HG03066 (cell line): ENCODE measurements at regions not wholly inside any gene's neighbourhood (a gene's known extent, or its start where the extent isn't known, plus 50 kb on each side); places are given as distances from the start of the nearest gene placed in this dataset.

Experiments used
- ATAC-seq: cut with Tn5 transposase; IDR thresholded peaks from one replicate; pipeline ENCODE4 v1.9.1; 2021; ENCODE audit warnings: low read depth; ENCODE audit not compliant: unreplicated experiment

DNA sequence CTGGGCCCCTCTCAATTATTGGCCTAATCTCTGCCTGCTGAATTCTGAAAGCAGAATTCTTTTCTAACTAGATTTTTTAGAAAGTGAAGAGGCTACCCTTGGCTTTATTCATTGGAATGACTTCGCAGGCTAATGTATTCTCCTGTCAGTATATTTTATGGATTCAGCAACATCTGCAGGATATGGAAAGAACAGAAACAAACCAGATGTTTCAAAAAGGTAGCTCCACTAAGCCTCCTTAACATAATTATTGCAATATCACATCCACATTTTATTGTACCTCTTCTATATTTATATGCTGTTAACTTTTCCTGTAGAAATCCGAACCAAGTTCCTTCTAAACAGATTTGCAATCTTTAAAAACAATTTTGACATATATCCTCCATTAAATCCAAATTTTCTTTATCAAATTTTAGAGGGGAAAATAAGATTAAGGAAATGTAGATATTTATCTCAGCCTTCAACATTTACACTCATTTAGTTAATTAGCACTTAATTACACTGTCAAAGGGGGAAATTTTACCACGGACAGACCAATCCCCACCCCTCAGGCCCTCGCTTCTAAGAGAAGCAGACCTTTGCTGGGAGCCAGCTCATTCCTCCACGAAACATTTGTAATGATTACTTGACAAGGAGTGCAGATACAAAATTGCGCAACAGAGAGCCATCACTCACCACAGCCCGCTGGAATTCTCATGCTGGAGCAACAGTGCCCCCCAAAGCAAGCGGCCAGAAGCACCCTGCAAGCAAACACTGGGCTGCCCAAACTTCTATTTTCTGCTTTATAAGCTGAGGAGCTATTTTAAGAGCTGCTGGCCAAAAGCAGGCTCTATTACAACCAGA lies 253.4 kb downstream of the ETAA1 start:
- no peak for ATAC-seq

GRCh38 chr2:67651565-67651964 lies 254.4 kb downstream of the ETAA1 start:
- no peak for ATAC-seq

DNA sequence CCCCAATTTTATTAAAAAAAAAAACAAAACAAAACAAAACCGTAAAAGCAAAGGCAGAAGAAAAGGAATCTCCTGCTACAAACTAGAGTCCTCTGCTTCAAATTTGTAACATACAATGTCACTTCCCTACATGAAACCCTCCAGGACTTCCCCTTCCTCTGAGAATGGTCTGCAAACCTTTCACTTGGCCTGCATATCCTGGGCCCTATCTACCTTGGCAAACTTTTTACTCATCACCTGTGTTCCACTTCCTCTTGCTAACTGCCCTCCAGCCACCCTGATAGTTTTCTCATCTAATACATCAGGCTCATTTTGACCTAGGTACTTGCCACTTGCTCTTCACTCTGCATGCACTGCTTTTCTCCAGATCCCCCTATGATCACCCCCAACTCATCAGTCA lies 255.5 kb downstream of the ETAA1 start:
- ATAC-seq: no peak

DNA sequence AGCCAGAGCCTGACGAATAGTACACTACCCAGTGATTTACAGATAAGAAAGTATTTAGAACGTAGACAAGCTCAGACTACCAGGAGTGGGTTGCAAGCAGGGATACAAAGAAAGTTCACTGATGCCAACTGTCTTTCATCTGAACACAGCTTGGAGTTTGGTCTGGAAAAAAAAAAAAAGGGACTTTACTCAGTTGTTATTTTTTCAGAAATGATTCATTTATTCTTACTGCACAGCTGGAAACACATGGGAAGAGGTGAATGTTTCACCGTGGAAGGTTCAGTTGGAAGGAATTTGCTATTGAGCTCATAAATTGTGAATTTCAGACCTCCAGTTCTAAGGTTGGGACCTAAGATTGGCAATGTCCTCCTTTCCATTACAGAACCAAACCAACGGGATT lies 259.7 kb downstream of the ETAA1 start:
- ATAC-seq: no peak

GRCh38 chr2:67658820-67659219 lies 261.7 kb downstream of the ETAA1 start:
- ATAC-seq: no peak

GRCh38 chr2:67660015-67660602 lies 263.0 kb downstream of the ETAA1 start:
- no peak for ATAC-seq

DNA sequence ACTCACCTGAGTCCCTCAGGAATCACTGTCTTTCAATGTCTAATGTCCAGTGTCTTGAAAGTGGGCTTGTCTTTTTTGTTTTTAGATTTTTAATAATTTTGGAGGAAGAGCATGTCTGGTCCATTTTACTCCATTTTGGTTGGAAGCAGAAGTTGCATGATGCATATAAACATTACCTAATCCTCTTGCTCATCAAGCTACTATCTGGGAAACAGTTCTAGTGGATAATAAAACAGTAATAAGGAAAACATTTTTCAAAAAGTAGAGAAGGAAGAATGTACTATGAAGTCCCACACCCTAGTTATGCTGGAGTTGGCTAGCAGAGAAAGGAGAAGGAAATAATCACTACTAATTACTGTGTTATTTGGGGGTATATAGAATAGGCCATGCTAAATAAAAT lies 263.7 kb downstream of the ETAA1 start:
- no peak for ATAC-seq

DNA sequence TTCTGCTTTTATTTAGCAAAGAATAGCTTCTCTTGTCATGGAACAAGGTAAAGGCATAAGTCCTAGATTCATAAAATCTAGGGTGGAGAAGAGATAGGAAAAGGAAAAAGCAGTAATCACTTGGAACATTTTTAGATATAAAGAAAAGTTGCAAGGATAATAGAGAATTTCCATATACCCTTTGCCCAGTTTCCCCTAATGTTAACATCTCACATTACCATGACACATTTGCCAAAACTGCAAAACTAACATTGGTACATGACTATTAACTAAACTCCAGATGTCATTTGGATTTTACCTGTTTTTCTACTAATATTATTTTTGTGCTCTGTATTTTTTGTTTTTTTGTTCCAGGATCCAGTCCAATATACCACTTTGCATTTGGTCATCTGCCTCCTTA lies 265.1 kb downstream of the ETAA1 start:
- no peak for ATAC-seq

- ATAC-seq: no peak
Observed at GRCh38 chr2:67663776-67664175, 266.6 kb downstream of the ETAA1 start.

- ATAC-seq: no peak
Observed at GRCh38 chr2:67666386-67667053, 269.4 kb downstream of the ETAA1 start.

- no peak for ATAC-seq
Observed at GRCh38 chr2:67667054-67667908, 270.1 kb downstream of the ETAA1 start.

GRCh38 chr2:67668538-67668937 lies 271.4 kb downstream of the ETAA1 start:
- no peak for ATAC-seq

GRCh38 chr2:67669168-67669567 lies 272.0 kb downstream of the ETAA1 start:
- ATAC-seq: no peak

GRCh38 chr2:67669766-67670165 lies 272.6 kb downstream of the ETAA1 start:
- no peak for ATAC-seq

DNA sequence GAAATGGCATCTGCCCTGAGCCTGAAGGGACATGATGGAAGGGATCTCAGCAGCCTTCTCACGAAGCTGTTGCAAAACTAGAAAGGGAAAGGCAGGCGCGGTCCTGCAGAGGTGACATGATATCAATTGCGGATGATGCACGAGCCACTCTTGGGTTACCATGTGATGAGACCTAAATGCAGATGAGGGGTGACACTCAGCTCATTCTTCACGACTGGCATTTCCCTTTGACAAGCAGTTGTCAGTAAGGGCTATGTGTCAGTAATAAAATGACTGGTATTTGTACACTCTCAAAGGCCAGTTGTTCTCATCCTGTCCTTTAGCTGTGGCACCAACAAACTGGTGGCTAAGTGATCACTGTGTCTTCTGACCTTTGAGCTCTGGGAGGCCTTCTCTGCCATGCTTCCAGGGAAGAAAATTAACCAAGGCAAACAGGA lies 273.6 kb downstream of the ETAA1 start:
- ATAC-seq: no peak

DNA sequence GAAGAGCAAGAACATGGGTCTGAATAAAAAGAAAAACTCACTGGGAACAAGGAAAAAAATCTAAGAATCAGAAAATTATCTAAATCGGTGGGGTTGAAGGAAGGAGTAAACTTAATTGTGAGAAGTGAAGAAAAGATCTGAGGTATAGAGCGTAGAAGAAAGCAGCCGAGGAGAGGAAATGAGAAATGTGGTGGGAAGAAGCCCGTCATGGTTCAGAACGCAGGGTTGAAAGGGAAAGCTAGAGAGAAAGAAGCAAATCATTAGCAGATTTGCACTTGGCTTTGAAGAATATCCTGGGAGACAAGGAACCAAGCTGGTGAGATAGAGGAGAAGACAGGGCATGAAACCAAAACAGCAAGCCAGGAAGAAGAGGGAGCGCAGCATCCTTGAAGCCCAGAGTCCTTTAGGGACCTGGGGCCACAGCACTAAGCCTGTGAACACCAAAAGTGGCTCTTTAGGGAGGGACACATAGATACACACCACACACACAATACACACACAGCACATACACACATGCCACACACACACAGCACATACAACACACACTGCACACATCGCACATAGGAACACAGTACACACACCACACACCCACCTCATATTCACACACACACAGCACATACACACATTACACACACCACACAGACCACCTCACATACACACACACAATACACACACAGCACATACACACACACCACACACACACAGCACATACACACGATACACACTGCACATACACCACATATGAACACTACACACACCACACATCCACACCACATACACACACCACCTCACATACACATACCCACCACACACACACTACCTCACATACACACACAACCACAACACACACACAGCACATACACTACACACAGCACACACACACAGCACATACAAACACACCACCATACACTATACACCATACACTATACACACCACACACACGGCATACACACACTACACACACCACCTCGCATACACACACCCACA lies 274.6 kb downstream of the ETAA1 start:
- ATAC-seq: no peak

DNA sequence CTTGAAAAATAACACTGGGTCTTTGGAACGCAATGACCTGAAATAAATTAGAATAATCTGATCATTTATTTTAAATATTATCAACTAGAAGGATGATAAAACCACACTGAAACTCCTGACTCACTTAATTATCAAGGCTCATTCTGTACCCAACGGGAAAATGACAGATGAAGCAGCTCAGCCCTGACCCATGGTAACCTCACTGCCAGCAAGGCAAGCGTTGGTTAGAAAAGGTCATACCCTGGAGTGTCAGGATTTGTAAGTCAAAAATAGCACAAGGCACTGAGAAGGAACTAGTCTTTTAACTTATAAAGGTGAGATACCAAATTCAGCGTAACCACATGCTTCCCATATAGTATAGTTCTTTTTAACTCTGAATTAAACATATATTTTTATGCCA lies 277.5 kb downstream of the ETAA1 start:
- ATAC-seq: no peak

GRCh38 chr2:67684991-67685390 lies 287.9 kb downstream of the ETAA1 start:
- no peak for ATAC-seq

GRCh38 chr2:67686254-67686653 lies 289.1 kb downstream of the ETAA1 start:
- no peak for ATAC-seq

- ATAC-seq: no peak
Observed at GRCh38 chr2:67689186-67689585, 292.1 kb downstream of the ETAA1 start.
